HG03103 (cell line): ENCODE measurements at regions not wholly inside any gene's neighbourhood (a gene's known extent, or its start where the extent isn't known, plus 50 kb on each side); places are given as distances from the start of the nearest gene placed in this dataset.

ENCODE experiments used
- ATAC-seq: cut with Tn5 transposase; IDR thresholded peaks from one replicate; pipeline ENCODE4 v1.9.1; 2021; ENCODE audit warnings: low read depth; ENCODE audit not compliant: unreplicated experiment

DNA sequence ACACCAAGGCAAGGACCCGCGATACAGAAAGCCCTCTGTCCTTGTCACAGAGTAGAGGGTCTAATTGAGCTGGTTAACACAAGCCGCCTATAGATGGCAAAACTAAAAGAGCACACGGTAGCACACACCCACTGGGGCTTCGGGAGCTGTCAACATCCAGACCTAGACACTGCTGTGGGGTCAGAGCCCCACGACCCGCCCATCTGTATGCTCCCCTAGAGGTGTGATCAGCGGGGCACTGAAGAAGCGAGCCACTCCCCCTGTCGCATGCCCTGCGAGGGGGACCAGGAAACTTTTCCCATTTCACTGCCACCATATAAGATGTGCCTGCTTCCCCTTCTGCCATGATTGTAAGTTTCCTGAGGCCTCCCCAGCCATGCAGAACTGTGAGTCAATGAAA, 1255.8 kb upstream of the CDH8 start:
- no peak for ATAC-seq

DNA sequence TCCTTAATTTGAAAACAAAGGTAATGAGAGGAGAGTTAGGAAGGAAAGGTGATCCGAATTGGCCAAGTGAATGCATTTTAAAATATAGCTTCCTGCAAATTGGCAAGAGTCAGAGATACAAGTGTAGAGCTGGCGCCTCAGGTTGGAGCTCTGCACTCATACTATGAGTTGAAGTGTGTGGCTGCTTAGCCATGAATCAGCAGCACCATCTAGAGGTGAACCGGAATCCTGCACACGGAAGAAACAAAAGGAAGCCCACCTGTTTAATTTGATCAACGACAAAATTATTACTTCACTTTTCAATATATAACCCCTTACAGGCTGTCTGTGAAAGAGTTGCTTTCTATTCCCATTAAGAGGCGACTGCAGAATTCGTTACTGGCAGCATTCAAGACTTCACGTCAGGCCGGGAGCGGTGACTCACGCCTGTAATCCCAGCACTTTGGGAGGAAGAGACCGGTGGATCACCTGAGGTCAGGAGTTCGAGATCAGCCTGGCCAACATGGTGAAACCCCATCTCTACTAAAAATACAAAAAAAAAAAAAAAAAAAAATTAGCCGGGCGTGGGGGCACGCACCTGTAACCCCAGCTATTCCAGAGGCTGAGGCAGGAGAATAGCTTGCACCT, 1253.7 kb upstream of the CDH8 start:
- ATAC-seq: peak; percentile 84

DNA sequence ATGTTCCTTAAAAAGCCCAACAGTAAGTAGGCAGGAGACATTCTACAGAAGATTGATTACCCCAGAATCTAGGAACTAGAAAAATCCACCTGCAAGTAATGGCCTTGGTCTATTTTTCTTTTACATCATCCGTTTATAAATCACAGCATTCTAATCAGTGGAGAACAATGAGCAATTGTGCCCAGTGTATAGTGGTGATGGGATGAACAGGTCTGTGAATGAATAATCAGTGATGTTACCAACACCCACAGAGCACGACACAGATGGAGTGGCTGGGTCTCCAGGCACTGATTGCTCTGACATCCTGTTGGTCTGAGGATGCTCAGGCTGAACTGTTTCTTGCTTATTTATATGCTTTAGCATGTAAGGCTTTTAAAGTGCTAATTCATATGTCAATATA, 1251.2 kb upstream of the CDH8 start:
- no peak for ATAC-seq

DNA sequence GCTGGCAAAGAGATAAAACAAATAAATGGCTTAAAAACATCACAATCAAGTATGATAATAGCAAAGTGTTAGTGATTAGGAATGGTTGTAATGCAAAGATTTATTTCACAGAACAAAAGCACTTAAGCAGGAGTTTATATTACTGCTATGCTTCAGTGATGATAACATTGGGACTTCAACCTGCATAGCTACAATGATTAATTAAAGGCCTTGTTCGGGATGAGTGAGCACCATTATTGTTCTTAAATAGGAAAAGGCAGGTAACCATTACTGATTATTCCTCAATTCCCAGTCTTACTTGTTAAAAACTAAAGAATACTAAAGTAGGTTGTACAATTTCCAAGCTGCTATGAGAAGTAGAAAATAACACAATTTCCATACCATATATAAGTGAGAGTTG, 1247.5 kb upstream of the CDH8 start:
- no peak for ATAC-seq

DNA sequence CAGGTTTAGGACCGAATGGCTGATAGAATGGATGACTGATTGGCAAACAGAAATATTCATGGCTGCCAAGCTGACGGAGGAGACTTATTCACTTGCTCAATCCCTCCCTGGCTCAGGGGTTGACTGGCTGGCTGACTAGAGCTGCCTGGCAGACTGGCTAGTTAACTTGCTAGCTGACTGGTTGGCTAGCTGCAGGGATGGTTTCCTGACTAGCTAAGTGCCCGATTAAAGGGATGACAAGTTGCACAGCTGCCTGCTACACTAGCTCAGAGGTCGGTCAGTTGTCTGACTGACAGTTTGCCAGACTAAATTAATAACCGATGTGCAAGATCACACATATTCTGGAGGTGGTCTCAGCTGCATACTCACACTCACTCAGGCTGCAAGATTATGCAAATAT, 1208.4 kb upstream of the CDH8 start:
- ATAC-seq: no peak

DNA sequence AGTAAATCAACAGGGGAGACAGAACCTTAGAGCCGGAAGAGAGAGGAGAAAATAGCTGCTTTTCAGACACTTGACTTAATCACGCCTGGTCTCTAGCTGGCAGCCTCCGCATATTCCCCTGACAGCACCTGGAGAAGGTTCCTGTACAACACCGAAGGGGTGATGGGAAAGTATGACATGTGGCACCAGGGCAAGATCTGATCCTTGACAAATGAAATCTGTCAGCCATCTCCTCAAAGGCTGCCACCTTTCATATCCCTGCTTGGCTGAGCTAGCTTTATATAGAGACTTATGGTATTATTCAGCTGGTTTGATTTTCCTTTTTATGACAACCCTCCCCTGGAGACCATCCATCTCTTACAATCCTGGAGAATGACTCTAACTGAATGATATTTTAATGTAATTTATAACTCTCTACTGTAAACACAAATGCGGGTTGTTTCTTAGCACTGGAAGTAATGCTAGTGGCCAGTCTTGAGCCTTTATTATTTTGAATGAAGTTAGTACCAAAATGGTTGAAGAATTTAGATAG, 1205.3 kb upstream of the CDH8 start:
- ATAC-seq: no peak

DNA sequence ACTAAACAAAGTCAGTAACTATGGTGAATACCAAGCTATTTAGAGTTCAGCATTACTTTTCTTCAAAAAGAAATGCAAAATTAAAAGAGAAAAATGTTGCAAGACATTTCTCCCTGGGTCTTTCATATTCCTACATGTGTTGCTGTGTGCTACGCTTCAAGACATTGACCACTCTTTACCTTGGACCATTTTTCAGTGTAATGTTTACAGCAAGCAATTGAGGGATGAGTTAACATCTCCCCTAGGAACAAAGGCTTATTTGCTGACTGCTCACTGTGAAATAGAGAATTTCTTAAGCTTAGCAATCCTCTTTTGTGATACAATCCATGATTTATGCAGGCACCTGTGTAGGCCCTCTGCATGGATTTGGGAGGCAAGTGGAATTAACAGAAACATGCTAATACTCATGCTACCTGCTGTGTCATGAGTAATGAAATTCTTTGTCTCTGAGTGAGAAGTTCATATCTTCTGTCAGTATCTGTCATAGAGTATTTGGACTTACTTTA, 1202.9 kb upstream of the CDH8 start:
- no peak for ATAC-seq

DNA sequence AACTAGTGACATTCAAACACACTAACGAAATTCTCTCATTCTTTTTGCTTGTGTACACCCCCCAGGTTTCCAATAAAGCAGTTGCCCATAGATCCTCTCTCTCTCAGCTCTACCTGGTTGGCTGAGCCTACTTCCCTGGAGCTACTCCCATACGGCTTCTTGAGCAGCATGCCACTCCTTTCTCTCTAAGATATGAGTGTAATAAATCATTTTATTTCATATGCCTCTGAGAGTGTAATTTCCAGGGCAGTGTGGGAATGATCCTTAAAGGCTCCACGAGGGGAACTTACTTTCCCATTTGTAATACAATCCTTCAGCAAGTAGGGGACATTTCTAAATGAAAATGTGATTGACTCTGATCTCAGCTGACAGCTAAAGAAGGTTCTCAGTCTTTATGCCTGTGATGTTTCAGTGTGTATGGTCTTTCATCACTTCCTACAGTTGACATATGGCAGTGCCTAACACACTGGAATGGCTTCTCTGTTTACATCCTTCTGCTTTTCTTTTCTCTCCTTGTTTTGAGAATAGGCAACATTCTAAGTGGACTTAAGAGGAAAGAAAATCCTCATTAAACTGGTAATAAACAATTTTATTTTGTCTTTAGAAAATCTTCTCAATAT, 1194.3 kb upstream of the CDH8 start:
- no peak for ATAC-seq

DNA sequence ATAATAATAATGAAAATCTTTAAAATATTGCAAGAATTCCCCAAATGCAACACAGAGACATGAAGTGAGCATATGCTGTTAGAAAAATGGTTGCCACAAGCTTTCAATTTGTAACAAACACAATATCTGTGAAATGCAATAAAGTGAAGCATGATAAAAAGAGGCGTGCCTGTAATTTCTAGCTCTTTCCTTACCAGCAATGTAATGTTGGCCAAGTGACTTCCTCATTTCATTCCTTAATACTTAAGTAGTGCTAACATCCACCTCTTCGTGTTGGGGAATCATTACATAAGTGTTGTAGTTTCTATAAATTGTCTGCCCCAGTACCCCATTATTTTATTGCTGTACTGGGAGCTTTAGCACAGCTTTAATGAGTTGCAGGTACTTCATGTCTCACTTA, 1192.0 kb upstream of the CDH8 start:
- ATAC-seq: no peak

DNA sequence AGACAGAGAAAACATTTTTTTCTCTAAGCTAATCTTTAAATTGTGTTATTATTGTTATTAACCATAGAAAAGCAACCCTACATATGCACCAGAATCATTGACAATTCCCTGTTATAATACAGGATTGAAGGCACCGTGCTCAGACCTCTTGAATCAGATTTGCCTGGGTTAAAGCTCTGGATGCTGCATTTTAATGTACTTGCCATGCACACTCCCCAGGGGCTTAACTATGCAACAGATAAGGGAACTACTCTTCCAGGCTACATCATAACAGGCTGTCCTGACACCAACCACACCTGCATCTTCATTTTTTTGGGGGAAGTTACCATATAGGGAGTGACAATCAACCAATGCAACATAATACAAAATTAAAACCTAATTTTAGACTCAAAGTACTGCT, 1187.6 kb upstream of the CDH8 start:
- ATAC-seq: no peak

DNA sequence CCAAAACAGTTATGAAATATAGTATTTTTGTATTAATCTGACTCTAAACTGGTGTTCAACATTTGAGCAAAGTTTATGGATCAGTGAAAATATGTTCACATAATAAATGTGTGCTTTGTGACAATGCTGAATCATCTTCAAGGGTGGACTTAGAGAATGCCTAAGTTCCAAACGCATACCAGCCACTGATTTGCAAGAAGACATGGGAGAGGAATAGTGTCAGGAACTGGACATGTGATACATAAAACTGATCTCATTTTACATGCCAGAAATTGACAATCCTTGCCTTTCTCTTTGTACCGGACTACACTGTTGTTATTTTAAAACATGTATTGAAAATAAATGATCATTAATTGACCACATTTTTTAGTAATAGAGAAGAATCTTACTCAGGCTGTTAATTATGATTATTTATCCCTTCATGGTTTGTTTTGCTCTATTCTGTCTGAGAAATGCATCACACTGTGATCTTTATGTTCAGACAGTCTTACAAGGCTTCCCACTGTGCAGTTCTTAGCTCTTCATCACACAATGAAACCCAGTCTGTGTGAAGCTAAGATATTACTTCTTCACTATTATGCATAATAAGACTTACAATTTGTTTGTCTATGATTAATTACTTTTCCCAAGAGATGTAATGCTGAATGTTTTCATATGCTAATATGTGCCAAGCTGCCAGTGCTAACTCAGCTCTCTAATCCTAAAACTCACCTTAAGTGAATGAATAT, 1180.6 kb upstream of the CDH8 start:
- ATAC-seq: no peak

DNA sequence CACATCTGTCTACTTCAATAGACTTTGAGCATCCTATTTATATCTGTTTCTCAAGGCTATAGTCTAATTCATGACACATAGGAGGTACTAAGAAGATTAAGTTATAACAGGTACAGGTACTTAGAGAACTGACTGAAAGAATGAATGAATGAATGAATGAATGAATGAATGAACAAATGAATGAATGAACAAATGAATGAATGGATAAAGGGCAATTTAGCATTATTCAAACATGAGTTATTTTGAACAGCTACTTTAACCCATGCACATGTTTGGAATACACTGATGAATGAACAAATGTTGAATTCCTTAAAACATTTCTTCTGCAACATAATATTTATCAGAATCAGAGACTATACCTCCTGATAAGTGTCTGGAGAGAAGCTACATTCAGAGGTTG, 1165.6 kb upstream of the CDH8 start:
- no peak for ATAC-seq

DNA sequence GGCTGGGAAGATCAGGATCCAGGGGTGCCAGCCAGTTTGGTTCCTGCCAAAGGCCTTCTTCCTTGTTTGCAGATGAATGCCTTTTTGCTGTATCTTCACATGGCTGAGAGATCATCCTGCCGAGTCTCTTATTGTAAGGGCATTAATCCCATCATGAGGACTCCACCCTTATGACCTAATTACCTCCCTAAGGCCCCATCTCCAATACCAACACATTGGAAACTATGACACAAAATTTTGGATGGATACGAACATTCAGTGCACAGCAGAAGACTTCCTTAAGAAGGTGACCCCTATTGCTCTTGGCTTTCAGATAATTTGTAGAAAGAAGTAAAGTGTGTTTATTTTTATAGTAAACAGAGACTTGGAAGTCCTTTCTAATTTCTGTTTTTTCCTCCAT, 1164.7 kb upstream of the CDH8 start:
- ATAC-seq: no peak

DNA sequence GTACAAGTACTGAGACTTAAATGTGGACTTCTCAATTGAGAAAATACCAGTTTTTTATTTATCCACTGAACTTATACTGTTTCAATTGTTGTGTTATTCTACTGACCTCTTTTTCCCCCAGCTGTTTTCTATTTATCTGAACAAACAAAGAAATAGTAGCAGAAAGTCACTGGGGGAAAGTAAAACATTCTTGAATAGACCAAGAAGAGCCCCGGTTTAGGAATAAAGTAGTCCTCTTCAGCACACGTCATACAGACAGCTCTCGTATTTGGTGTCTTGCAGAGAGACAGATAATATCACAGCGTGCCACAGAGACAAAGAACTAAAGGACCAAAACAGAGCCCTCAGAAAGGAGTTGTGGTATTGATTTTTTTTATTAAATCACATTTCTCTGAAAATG, 1159.1 kb upstream of the CDH8 start:
- no peak for ATAC-seq

DNA sequence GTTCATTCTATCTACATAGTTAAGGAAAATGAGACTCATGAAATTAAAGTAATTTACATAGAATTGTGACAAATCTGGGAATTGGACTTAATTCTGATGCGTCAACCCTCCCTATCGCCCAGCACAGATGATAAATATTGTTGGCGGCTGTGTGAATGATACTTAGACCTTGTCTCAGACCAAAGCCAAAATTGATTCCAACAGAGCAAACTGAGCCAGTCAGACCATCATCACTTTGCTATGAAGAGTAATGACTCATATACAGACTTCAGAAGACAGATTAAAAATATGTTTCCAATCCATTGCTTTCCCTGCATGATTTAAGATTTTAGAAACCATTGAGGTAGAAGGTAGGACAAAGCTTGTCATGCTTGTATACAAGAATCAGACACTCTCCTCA, 1156.7 kb upstream of the CDH8 start:
- no peak for ATAC-seq

DNA sequence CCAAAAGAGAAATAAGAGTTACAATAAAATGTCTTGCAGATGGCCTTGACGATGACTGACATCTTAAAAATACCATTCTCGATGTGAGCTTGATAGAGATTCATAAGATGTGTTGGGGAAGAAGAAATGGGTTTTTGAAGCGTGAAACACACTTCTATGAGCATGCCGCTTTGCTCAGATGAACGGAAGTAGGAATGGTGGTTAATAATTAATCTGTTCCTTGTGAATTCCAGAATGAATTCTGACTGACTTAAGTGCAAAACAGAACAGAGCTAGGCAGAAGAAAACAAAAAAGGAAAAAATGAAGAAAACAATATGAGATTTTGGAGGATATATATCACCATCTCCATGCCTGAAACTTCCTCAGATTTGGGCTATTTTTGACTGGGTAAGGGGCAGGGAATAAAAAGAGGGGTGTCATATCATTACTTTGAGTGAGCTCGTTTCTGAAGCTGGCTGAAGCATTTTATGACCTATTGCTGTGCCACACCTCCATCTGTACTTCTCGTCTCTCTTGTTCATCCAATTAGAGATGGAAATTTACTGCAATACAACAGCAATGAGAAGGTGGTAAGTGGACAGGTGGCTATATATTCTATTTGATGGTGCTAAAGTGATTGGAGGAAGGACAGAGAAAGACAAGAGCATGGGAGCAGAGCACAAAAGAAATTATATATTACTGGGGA, 1152.0 kb upstream of the CDH8 start:
- ATAC-seq: no peak

DNA sequence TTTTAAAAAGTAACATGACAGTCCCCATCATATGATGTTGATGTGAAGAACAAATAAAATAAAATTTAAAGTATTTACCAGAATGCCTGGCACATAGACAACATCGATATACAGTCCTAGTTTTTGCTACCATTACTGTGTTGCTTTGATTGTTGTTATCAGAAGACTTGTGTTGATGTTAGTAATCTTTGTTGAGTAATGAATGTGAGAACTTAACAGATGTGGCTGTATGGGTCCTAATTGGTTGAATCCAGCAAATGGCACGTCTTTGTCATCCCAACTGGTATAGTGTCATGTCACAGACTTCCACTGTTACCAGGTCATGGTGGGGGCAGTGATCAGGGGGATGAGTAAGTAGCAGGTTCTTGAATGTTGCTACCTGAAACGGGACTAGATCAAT, 1151.4 kb upstream of the CDH8 start:
- no peak for ATAC-seq

DNA sequence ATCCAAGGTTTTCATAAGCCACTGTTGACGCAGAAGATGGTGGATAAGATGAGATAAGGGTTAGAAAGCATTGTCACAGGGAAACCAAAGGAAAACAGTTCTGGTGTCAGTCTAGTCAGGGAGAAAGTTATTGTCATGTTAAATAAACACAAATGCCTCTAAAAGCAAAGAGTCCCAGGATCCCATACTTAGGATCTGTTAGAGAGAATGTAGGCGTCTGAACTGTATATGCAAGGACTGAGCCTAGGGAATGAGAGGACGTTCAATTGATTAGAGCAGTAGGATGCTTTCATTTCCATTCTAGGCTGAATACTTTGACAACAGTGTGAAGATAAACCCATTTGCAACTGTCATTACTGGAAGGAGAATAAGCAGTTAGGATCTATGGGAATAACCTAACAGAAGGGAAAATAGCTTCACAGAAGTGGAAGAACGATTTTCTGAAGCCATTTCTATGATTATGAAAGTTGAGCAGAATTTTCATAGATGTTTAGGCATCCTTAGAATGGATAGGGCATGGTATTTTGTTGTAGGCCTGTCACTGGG, 1149.1 kb upstream of the CDH8 start:
- no peak for ATAC-seq

DNA sequence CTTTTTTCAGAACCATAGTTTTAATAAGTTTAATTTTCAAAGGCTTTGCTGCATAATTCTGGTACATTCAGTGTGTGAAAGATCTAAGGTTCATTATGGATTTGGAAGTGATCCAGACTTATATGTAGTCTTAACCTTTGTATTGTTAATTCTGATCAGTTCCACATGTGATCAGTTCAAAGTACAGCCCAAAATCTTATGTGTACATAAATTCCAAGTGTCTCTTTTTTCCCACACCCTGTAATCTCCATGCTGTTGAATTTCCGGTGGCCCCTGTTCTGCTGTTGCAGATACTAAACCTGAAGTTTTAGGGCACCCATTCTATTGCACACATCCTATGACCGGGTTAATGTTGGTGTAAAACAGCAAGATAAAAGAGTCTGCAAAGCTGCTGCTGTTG, 1147.5 kb upstream of the CDH8 start:
- ATAC-seq: no peak

DNA sequence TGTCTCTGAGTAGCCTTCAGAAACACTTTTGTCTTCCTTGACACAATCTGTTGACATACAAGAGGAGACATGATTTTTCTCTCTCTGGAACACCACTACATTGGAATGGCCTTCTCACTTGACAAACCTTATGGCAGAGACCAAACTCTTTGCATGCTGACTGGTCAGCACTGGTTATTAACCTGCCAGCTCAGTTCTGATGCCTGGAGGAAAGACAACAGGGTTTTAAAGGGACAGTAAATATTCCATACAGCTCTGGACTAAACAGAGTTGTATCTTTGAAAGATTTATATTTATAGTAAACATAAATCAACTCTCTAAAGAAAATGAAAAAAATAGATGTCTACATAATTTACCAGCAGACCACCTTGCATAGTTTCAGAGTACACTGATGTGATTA, 1139.1 kb upstream of the CDH8 start:
- ATAC-seq: no peak

DNA sequence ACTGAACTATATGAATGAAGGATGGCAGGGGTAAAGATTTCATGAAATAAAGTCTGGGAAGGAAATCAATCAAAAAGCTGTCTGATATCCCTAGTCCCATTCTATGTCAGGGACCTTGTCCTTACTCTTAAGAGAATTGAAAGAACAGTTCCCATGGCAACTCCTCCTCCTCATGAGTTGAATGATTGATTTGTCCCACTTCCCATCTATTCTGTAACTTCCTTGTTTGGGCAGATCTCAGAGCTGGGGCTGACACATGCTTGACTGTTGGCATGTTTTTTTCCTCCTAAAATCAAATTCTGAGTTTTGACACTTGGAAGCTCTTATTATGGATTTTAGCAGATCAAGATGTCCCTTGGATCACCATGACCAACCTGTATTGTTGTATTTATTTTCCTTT, 1138.6 kb upstream of the CDH8 start:
- no peak for ATAC-seq
